ENCODE measurements at regions not wholly inside any gene's neighbourhood (a gene's known extent, or its start where the extent isn't known, plus 50 kb on each side); places are given as distances from the start of the nearest gene placed in this dataset.

- Histone ChIP-seq H3K4me1 (ENCODE audit: control insufficient read depth, insufficient read depth, low read length) (peaks cover 9% of the 10 kb centered on the region; the same call in 1 of the 2 replicates), H3K9me3 (ENCODE audit: control insufficient read depth, insufficient read depth, low read length) (no peaks in the 10 kb centered on the region), H3K4me3 (ENCODE audit: low read depth, low read length) (no peak overlapping the region), H3K36me3 (ENCODE audit: control insufficient read depth, insufficient read depth, low read length) (no peaks in the 10 kb centered on the region), H3K9ac (ENCODE audit: low read depth, low read length) (no peak overlapping the region), H3K27me3 (ENCODE audit: control insufficient read depth, insufficient read depth, low read length) (no peaks in the 10 kb centered on the region), H3K27ac (ENCODE audit: low read depth, low read length) (no peak overlapping the region)
These were observed 108.3 kb downstream of the ARL6IP6 start for GRCh38 chr2:152826581-152827279.

GRCh38 chr2:152825834-152826233 is 107.4 kb downstream of the ARL6IP6 start:
- Histone ChIP-seq H3K27me3 (ENCODE audit: control insufficient read depth, insufficient read depth, low read length) (no peaks in the 10 kb centered on the region), H3K4me3 (ENCODE audit: low read depth, low read length) (no peak overlapping the region), H3K36me3 (ENCODE audit: control insufficient read depth, insufficient read depth, low read length) (no peaks in the 10 kb centered on the region), H3K9ac (ENCODE audit: low read depth, low read length) (no peak overlapping the region), H3K27ac (ENCODE audit: low read depth, low read length) (no peak overlapping the region), H3K4me1 (ENCODE audit: control insufficient read depth, insufficient read depth, low read length) (peaks cover 9% of the 10 kb centered on the region; the same call in 1 of the 2 replicates), H3K9me3 (ENCODE audit: control insufficient read depth, insufficient read depth, low read length) (no peaks in the 10 kb centered on the region)

GRCh38 chr2:152823905-152824304 is 105.5 kb downstream of the ARL6IP6 start:
- Histone ChIP-seq H3K27me3 (ENCODE audit: control insufficient read depth, insufficient read depth, low read length) (no peaks in the 10 kb centered on the region), H3K4me3 (ENCODE audit: low read depth, low read length) (no peak overlapping the region), H3K9me3 (ENCODE audit: control insufficient read depth, insufficient read depth, low read length) (no peaks in the 10 kb centered on the region), H3K36me3 (ENCODE audit: control insufficient read depth, insufficient read depth, low read length) (no peaks in the 10 kb centered on the region), H3K9ac (ENCODE audit: low read depth, low read length) (no peak overlapping the region), H3K4me1 (ENCODE audit: control insufficient read depth, insufficient read depth, low read length) (peaks cover 9% of the 10 kb centered on the region; the same call in 1 of the 2 replicates), H3K27ac (ENCODE audit: low read depth, low read length) (no peak overlapping the region)

GRCh38 chr2:152822676-152823075 is 104.3 kb downstream of the ARL6IP6 start:
- Histone ChIP-seq H3K27me3 (ENCODE audit: control insufficient read depth, insufficient read depth, low read length) (no peaks in the 10 kb centered on the region), H3K9ac (ENCODE audit: low read depth, low read length) (no peak overlapping the region), H3K4me1 (ENCODE audit: control insufficient read depth, insufficient read depth, low read length) (peaks cover 9% of the 10 kb centered on the region; the same call in 1 of the 2 replicates), H3K36me3 (ENCODE audit: control insufficient read depth, insufficient read depth, low read length) (no peaks in the 10 kb centered on the region), H3K9me3 (ENCODE audit: control insufficient read depth, insufficient read depth, low read length) (no peaks in the 10 kb centered on the region), H3K27ac (ENCODE audit: low read depth, low read length) (no peak overlapping the region), H3K4me3 (ENCODE audit: low read depth, low read length) (no peak overlapping the region)

GRCh38 chr2:152820048-152820447 is 101.6 kb downstream of the ARL6IP6 start:
- no peaks in the 10 kb centered on the region for H3K9me3 ChIP-seq (ENCODE audit: control insufficient read depth, insufficient read depth, low read length)
- no peak overlapping the region for H3K27ac ChIP-seq (ENCODE audit: low read depth, low read length)
- H3K36me3 ChIP-seq (ENCODE audit: control insufficient read depth, insufficient read depth, low read length), result no peaks in the 10 kb centered on the region
- H3K4me3 ChIP-seq (ENCODE audit: low read depth, low read length), result no peak overlapping the region
- no peaks in the 10 kb centered on the region for H3K27me3 ChIP-seq (ENCODE audit: control insufficient read depth, insufficient read depth, low read length)
- H3K4me1 ChIP-seq (ENCODE audit: control insufficient read depth, insufficient read depth, low read length), result 0 out of 2 replicates have a peak, but pooled peaks cover 3% of the 10 kb centered on the region
- no peak overlapping the region for H3K9ac ChIP-seq (ENCODE audit: low read depth, low read length)

GRCh38 chr2:152815634-152816257 is 97.3 kb downstream of the ARL6IP6 start:
- Histone ChIP-seq H3K9ac (ENCODE audit: low read depth, low read length) (no peak overlapping the region), H3K9me3 (ENCODE audit: control insufficient read depth, insufficient read depth, low read length) (no peaks in the 10 kb centered on the region), H3K27ac (ENCODE audit: low read depth, low read length) (no peak overlapping the region)

GRCh38 chr2:152814475-152815030 is 96.1 kb downstream of the ARL6IP6 start:
- Histone ChIP-seq H3K4me1 (ENCODE audit: control insufficient read depth, insufficient read depth, low read length) (no peaks in the 10 kb centered on the region), H3K27me3 (ENCODE audit: control insufficient read depth, insufficient read depth, low read length) (no peaks in the 10 kb centered on the region), H3K9me3 (ENCODE audit: control insufficient read depth, insufficient read depth, low read length) (no peaks in the 10 kb centered on the region), H3K27ac (ENCODE audit: low read depth, low read length) (no peak overlapping the region), H3K4me3 (ENCODE audit: low read depth, low read length) (no peak overlapping the region), H3K36me3 (ENCODE audit: control insufficient read depth, insufficient read depth, low read length) (no peaks in the 10 kb centered on the region), H3K9ac (ENCODE audit: low read depth, low read length) (no peak overlapping the region)

More at GRCh38 chr2:152815634-152816257, 97.3 kb downstream of the ARL6IP6 start:
- H3K4me1 ChIP-seq (ENCODE audit: control insufficient read depth, insufficient read depth, low read length), result no peaks in the 10 kb centered on the region
- H3K4me3 ChIP-seq (ENCODE audit: low read depth, low read length), result no peak overlapping the region
- no peaks in the 10 kb centered on the region for H3K36me3 ChIP-seq (ENCODE audit: control insufficient read depth, insufficient read depth, low read length)
- no peaks in the 10 kb centered on the region for H3K27me3 ChIP-seq (ENCODE audit: control insufficient read depth, insufficient read depth, low read length)

- no peaks in the 10 kb centered on the region for H3K4me1 ChIP-seq (ENCODE audit: control insufficient read depth, insufficient read depth, low read length)
- no peaks in the 10 kb centered on the region for H3K36me3 ChIP-seq (ENCODE audit: control insufficient read depth, insufficient read depth, low read length)
- H3K9me3 ChIP-seq (ENCODE audit: control insufficient read depth, insufficient read depth, low read length), result no peaks in the 10 kb centered on the region
These were observed 94.9 kb downstream of the ARL6IP6 start for GRCh38 chr2:152813351-152813750.

More at GRCh38 chr2:152813351-152813750, 94.9 kb downstream of the ARL6IP6 start:
- Histone ChIP-seq H3K27ac (ENCODE audit: low read depth, low read length) (no peak overlapping the region), H3K9ac (ENCODE audit: low read depth, low read length) (no peak overlapping the region), H3K4me3 (ENCODE audit: low read depth, low read length) (no peak overlapping the region), H3K27me3 (ENCODE audit: control insufficient read depth, insufficient read depth, low read length) (no peaks in the 10 kb centered on the region)
